Activated naive CD4-positive, alpha-beta T cell treated with anti-CD3 and anti-CD28 coated beads for 36 hours (primary cell): ENCODE measurements at regions not wholly inside any gene's neighbourhood (a gene's known extent, or its start where the extent isn't known, plus 50 kb on each side); places are given as distances from the start of the nearest gene placed in this dataset.

ENCODE experiments used
- CTCF ChIA-PET: fragments of 350-600 bp; sonication (Branson Sonifier 250); formaldehyde crosslinking; loops from one replicate; lab custom pipeline; 2021; ENCODE audit warnings: antibody characterized with exemption; lab: Charles Lee
- DNase-seq: peaks from one replicate; pipeline ENCODE4 v3.0.0-alpha.2; 2020
- H3K27ac Mint-ChIP-seq: one replicate; pipeline ENCODE4 v1.8.0; 2021; ENCODE audit warnings: mild to moderate bottlenecking, mixed read lengths
- H3K27me3 Mint-ChIP-seq: one replicate; pipeline ENCODE4 v1.8.0; 2021; ENCODE audit warnings: low read depth, mixed read lengths
- H3K36me3 Mint-ChIP-seq: one replicate; pipeline ENCODE4 v1.8.0; 2021; ENCODE audit warnings: low read depth, mixed read lengths
- H3K4me1 Mint-ChIP-seq: one replicate; pipeline ENCODE4 v1.8.0; 2021; ENCODE audit warnings: low read depth, mixed read lengths
- H3K4me3 Mint-ChIP-seq: one replicate; pipeline ENCODE4 v1.8.0; 2021; ENCODE audit warnings: mild to moderate bottlenecking, moderate library complexity, mixed read lengths
- H3K9me3 Mint-ChIP-seq: one replicate; pipeline ENCODE4 v1.8.0; 2021; ENCODE audit warnings: mixed read lengths
- intact Hi-C: fragments of 100-400 bp; cut with micrococcal nuclease; formaldehyde crosslinking; loops from one replicate; pipeline ENCODE4 v1.15.1; 2023

GRCh38 chr7:52715701-52716100, 319.7 kb upstream of the POM121L12 start:
- Mint-ChIP-seq H3K36me3 (no peaks in the 10 kb centered on the region), H3K4me3 (no peak overlapping the region), H3K27me3 (no peaks in the 10 kb centered on the region), H3K9me3 (peaks cover 23% of the 10 kb centered on the region), H3K27ac (no peak overlapping the region), H3K4me1 (no peaks in the 10 kb centered on the region)
- intact Hi-C loops = no loop called here
- no peak for DNase-seq
- CTCF ChIA-PET = no interaction called here

- H3K36me3 Mint-ChIP-seq = no peaks in the 10 kb centered on the region
- DNase-seq = no peak
- no peak overlapping the region for H3K4me3 Mint-ChIP-seq
- no peaks in the 10 kb centered on the region for H3K27me3 Mint-ChIP-seq
- no peak overlapping the region for H3K27ac Mint-ChIP-seq
- peaks cover 35% of the 10 kb centered on the region for H3K9me3 Mint-ChIP-seq
- H3K4me1 Mint-ChIP-seq = no peaks in the 10 kb centered on the region
- intact Hi-C loops = no loop called here
- CTCF ChIA-PET = no interaction called here
Measured at GRCh38 chr7:52712938-52713337, 322.5 kb upstream of the POM121L12 start.

- Mint-ChIP-seq H3K36me3 (no peaks in the 10 kb centered on the region), H3K27me3 (no peaks in the 10 kb centered on the region), H3K4me1 (no peaks in the 10 kb centered on the region), H3K4me3 (no peak overlapping the region), H3K9me3 (peaks cover 35% of the 10 kb centered on the region), H3K27ac (no peak overlapping the region)
- DNase-seq = no peak
- intact Hi-C loops = no loop called here
- CTCF ChIA-PET = no interaction called here
Measured at GRCh38 chr7:52711951-52712350, 323.5 kb upstream of the POM121L12 start.

GRCh38 chr7:52708846-52709245, 326.6 kb upstream of the POM121L12 start:
- H3K4me3 Mint-ChIP-seq = no peak overlapping the region
- intact Hi-C loops = no loop called here
- H3K4me1 Mint-ChIP-seq = no peaks in the 10 kb centered on the region
- CTCF ChIA-PET = no interaction called here
- H3K36me3 Mint-ChIP-seq = no peaks in the 10 kb centered on the region
- no peaks in the 10 kb centered on the region for H3K27me3 Mint-ChIP-seq
- peaks cover 32% of the 10 kb centered on the region for H3K9me3 Mint-ChIP-seq
- DNase-seq = no peak
- H3K27ac Mint-ChIP-seq = no peak overlapping the region

GRCh38 chr7:52705768-52706167, 329.7 kb upstream of the POM121L12 start:
- CTCF ChIA-PET = no interaction called here
- Mint-ChIP-seq H3K4me3 (no peak overlapping the region), H3K27me3 (no peaks in the 10 kb centered on the region), H3K27ac (no peak overlapping the region), H3K36me3 (no peaks in the 10 kb centered on the region), H3K9me3 (peaks cover 20% of the 10 kb centered on the region), H3K4me1 (no peaks in the 10 kb centered on the region)
- intact Hi-C loops = no loop called here
- no peak for DNase-seq

- H3K4me3 Mint-ChIP-seq = no peak overlapping the region
- no peak overlapping the region for H3K27ac Mint-ChIP-seq
- CTCF ChIA-PET = no interaction called here
- intact Hi-C loops = no loop called here
- H3K9me3 Mint-ChIP-seq = peaks cover 14% of the 10 kb centered on the region
- H3K36me3 Mint-ChIP-seq = no peaks in the 10 kb centered on the region
- no peak for DNase-seq
- H3K4me1 Mint-ChIP-seq = no peaks in the 10 kb centered on the region
- H3K27me3 Mint-ChIP-seq = no peaks in the 10 kb centered on the region
Measured at GRCh38 chr7:52700349-52700748, 335.1 kb upstream of the POM121L12 start.

- Mint-ChIP-seq H3K36me3 (no peaks in the 10 kb centered on the region), H3K4me1 (no peaks in the 10 kb centered on the region), H3K27me3 (no peaks in the 10 kb centered on the region), H3K9me3 (peaks cover 9% of the 10 kb centered on the region), H3K4me3 (no peak overlapping the region), H3K27ac (no peak overlapping the region)
- no peak for DNase-seq
- CTCF ChIA-PET = no interaction called here
- intact Hi-C loops = no loop called here
Measured at GRCh38 chr7:52695973-52696595, 339.3 kb upstream of the POM121L12 start.

GRCh38 chr7:52691257-52691656, 344.2 kb upstream of the POM121L12 start:
- intact Hi-C loops = no loop called here
- Mint-ChIP-seq H3K4me1 (no peaks in the 10 kb centered on the region), H3K4me3 (no peak overlapping the region), H3K36me3 (no peaks in the 10 kb centered on the region), H3K27me3 (no peaks in the 10 kb centered on the region), H3K9me3 (peaks cover 10% of the 10 kb centered on the region), H3K27ac (no peak overlapping the region)
- DNase-seq = no peak
- CTCF ChIA-PET = no interaction called here

- H3K4me3 Mint-ChIP-seq = no peak overlapping the region
- intact Hi-C loops = no loop called here
- H3K4me1 Mint-ChIP-seq = no peaks in the 10 kb centered on the region
- no peak overlapping the region for H3K27ac Mint-ChIP-seq
- H3K36me3 Mint-ChIP-seq = no peaks in the 10 kb centered on the region
- peaks cover 8% of the 10 kb centered on the region for H3K9me3 Mint-ChIP-seq
- H3K27me3 Mint-ChIP-seq = no peaks in the 10 kb centered on the region
- CTCF ChIA-PET = no interaction called here
- no peak for DNase-seq
Measured at GRCh38 chr7:52689912-52690311, 345.5 kb upstream of the POM121L12 start.

GRCh38 chr7:52685333-52685732, 350.1 kb upstream of the POM121L12 start:
- no peaks in the 10 kb centered on the region for H3K4me1 Mint-ChIP-seq
- H3K27ac Mint-ChIP-seq = no peak overlapping the region
- CTCF ChIA-PET = no interaction called here
- no peaks in the 10 kb centered on the region for H3K27me3 Mint-ChIP-seq
- intact Hi-C loops = no loop called here
- no peak for DNase-seq
- H3K9me3 Mint-ChIP-seq = peaks cover 11% of the 10 kb centered on the region
- H3K36me3 Mint-ChIP-seq = no peaks in the 10 kb centered on the region
- H3K4me3 Mint-ChIP-seq = no peak overlapping the region

- CTCF ChIA-PET = no interaction called here
Measured at GRCh38 chr7:52684388-52684787, 351.0 kb upstream of the POM121L12 start.

GRCh38 chr7:52682993-52683392, 352.4 kb upstream of the POM121L12 start:
- Mint-ChIP-seq H3K9me3 (peaks cover 11% of the 10 kb centered on the region), H3K4me3 (no peak overlapping the region), H3K27ac (no peak overlapping the region), H3K36me3 (no peaks in the 10 kb centered on the region), H3K4me1 (no peaks in the 10 kb centered on the region), H3K27me3 (no peaks in the 10 kb centered on the region)
- no peak for DNase-seq
- CTCF ChIA-PET = no interaction called here
- intact Hi-C loops = no loop called here

More at GRCh38 chr7:52684388-52684787, 351.0 kb upstream of the POM121L12 start:
- intact Hi-C loops = no loop called here
- no peaks in the 10 kb centered on the region for H3K4me1 Mint-ChIP-seq
- no peak overlapping the region for H3K4me3 Mint-ChIP-seq
- H3K27ac Mint-ChIP-seq = no peak overlapping the region
- DNase-seq = no peak
- peaks cover 14% of the 10 kb centered on the region for H3K9me3 Mint-ChIP-seq
- H3K36me3 Mint-ChIP-seq = no peaks in the 10 kb centered on the region
- H3K27me3 Mint-ChIP-seq = no peaks in the 10 kb centered on the region

GRCh38 chr7:52670608-52671225, 364.7 kb upstream of the POM121L12 start:
- CTCF ChIA-PET = no interaction called here
- intact Hi-C loops = no loop called here
- Mint-ChIP-seq H3K36me3 (no peaks in the 10 kb centered on the region), H3K9me3 (no peaks in the 10 kb centered on the region), H3K27me3 (no peaks in the 10 kb centered on the region), H3K4me1 (no peaks in the 10 kb centered on the region), H3K4me3 (no peak overlapping the region), H3K27ac (no peak overlapping the region)
- no peak for DNase-seq
